HepG2 (cell line): ENCODE measurements at regions not wholly inside any gene's neighbourhood (a gene's known extent, or its start where the extent isn't known, plus 50 kb on each side); places are given as distances from the start of the nearest gene placed in this dataset.

ENCODE experiments used
- ATAC-seq: fragments of 200-7000 bp; cut with Tn5 transposase; 3 replicates; pipeline ENCODE4 v1.9.1; 2020; ENCODE audit warnings: mild to moderate bottlenecking, moderate library complexity
- BruUV-seq: library from RNA; stranded (reverse); fragments of 400-500 nt; replicated peaks from 2 replicates; lab custom pipeline; 2021; lab: Mats Ljungman, UMichigan
- CTCF ChIA-PET: fragments of 300-600 bp; formaldehyde crosslinking; extraction: SDS; loops from one replicate; lab custom pipeline; 2021; ENCODE audit warnings: low total read pairs, inconsistent platforms, low intra/inter-chr PET ratio; lab: Yijun Ruan, JAX
- POLR2A ChIA-PET: fragments of 350-600 bp; sonication (Branson Sonifier 250); formaldehyde crosslinking; loops from one replicate; lab custom pipeline; 2020; ENCODE audit warnings: antibody characterized with exemption, inconsistent platforms; lab: Yijun Ruan, JAX
- DNase-seq: peaks from one replicate; pipeline ENCODE4 v3.0.0-alpha.2; 2015; ENCODE audit warnings: low spot score
- FAIRE-seq: peaks from 3 replicates; lab custom pipeline; 2011; peaks lifted over from hg19 to GRCh38; lab: Jason Lieb, UNC
- H2AFZ ChIP-seq: one replicate; pipeline ENCODE4 v1.6.1; 2011; ENCODE audit warnings: low read length, inconsistent platforms
- H3K27ac ChIP-seq: fragments of 300-600 bp; 3 replicates; pipeline ENCODE4 v1.8.0; 2011; ENCODE audit warnings: mixed run types, mild to moderate bottlenecking, mixed read lengths, low read length, inconsistent platforms; ENCODE audit not compliant: insufficient read depth; ENCODE audit errors: extremely low read length
- H3K27me3 ChIP-seq, 2 experiments: fragments of 200-600 bp in 1 of 2; 2 replicates in 1 of 2; 3 replicates in 1 of 2; pipeline versions ENCODE4 v1.6.0 to v1.8.0; 2011; ENCODE audit warnings: low read length in 2 of 2, mild to moderate bottlenecking in 2 of 2, moderate library complexity in 2 of 2, inconsistent platforms in 1 of 2; ENCODE audit not compliant: insufficient read depth in 2 of 2, control insufficient read depth in 1 of 2
- H3K36me3 ChIP-seq, 2 experiments: fragments of 200-600 bp in 1 of 2; replicated peaks in 1 of 2; 2 replicates in 1 of 2; 3 replicates in 1 of 2; pipeline versions ENCODE4 v1.5.1 to v1.8.0; 2011; ENCODE audit warnings: low read length in 2 of 2, inconsistent platforms in 1 of 2; ENCODE audit not compliant: insufficient read depth in 2 of 2, control insufficient read depth in 1 of 2
- H3K4me1 ChIP-seq: 2 replicates; pipeline ENCODE4 v1.5.1; 2012; ENCODE audit warnings: low read length, inconsistent platforms; ENCODE audit not compliant: insufficient read depth
- H3K4me2 ChIP-seq: 2 replicates; pipeline ENCODE4 v1.6.0; 2011; ENCODE audit warnings: low read depth, low read length, inconsistent platforms
- H3K4me3 ChIP-seq, 3 experiments: fragments of 200-600 bp in 1 of 3; sonication (generic), shearing (Covaris generic) in 1 of 3; replicated peaks in 1 of 3; 2 replicates each; pipeline ENCODE4 v1.5.1; 2011 to 2016; ENCODE audit warnings: low read length in 3 of 3, inconsistent platforms in 2 of 3, low read depth in 2 of 3, mild to moderate bottlenecking in 2 of 3, control low read depth in 1 of 3, mixed read lengths in 1 of 3; ENCODE audit not compliant: insufficient read depth in 1 of 3
- H3K79me2 ChIP-seq: one replicate; pipeline ENCODE4 v1.6.1; 2011; ENCODE audit warnings: low read length, inconsistent platforms; ENCODE audit not compliant: insufficient read depth
- H3K9ac ChIP-seq: 2 replicates; pipeline ENCODE4 v1.6.0; 2011; ENCODE audit warnings: mild to moderate bottlenecking, low read depth, low read length, inconsistent platforms; ENCODE audit not compliant: insufficient read depth
- H3K9me3 ChIP-seq: 2 replicates; pipeline ENCODE4 v1.5.1; 2012; ENCODE audit warnings: mild to moderate bottlenecking, low read length
- H4K20me1 ChIP-seq: 2 replicates; pipeline ENCODE4 v1.6.0; 2011; ENCODE audit warnings: inconsistent platforms, mild to moderate bottlenecking, low read length, moderate library complexity; ENCODE audit not compliant: insufficient read depth
- HDAC1 ChIP-seq: sonication (generic); formaldehyde crosslinking; IDR thresholded peaks from 2 replicates; pipeline ENCODE4 v1.5.1; 2020; ENCODE audit warnings: mild to moderate bottlenecking, missing genetic modification reagents
- HOXA7 ChIP-seq: sonication (generic); formaldehyde crosslinking; IDR thresholded peaks from 2 replicates; pipeline ENCODE4 v1.8.1; 2022; ENCODE audit warnings: mild to moderate bottlenecking, missing genetic modification reagents, moderate library complexity
- SAP130 ChIP-seq: IDR thresholded peaks from 2 replicates; pipeline ENCODE4 v1.6.1; 2016; ENCODE audit warnings: low read depth
- TCF7L2 ChIP-seq: IDR thresholded peaks from 2 replicates; pipeline ENCODE4 v1.6.1; 2011; ENCODE audit warnings: mild to moderate bottlenecking, low read depth, low read length, moderate library complexity
- ZMAT3 ChIP-seq: sonication (generic); formaldehyde crosslinking; conservative IDR thresholded peaks from 2 replicates; pipeline ENCODE4 v1.7.0; 2021; ENCODE audit warnings: missing genetic modification reagents
- ZNF331 ChIP-seq: sonication (generic); formaldehyde crosslinking; IDR thresholded peaks from 2 replicates; pipeline ENCODE4 v1.4.0; 2020; ENCODE audit warnings: missing genetic modification reagents
- ZNF7 ChIP-seq: IDR thresholded peaks from 2 replicates; pipeline ENCODE4 v1.6.1; 2016; ENCODE audit warnings: missing biosample characterization, missing genetic modification reagents
- ZNF780A ChIP-seq: sonication (generic); formaldehyde crosslinking; IDR thresholded peaks from 2 replicates; pipeline ENCODE4 v1.8.0; 2022; ENCODE audit warnings: mild to moderate bottlenecking, missing genetic modification reagents, moderate library complexity
- WGBS: methylation state at CpG from one replicate; pipeline ENCODE4 v1.1.6; 2017; ENCODE audit warnings: low lambda C conversion rate; 5-methylcytosine and 5-hydroxymethylcytosine counted together
- in situ Hi-C: cut with HindIII; loops from 2 replicates; pipeline ENCODE4 v1.10.0; 2017; ENCODE audit warnings: low pct_unique_long_range_greater_than_20kb; ENCODE audit not compliant: extremely low pct_ligation_motif_present
- intact Hi-C: fragments of 100-400 bp; cut with micrococcal nuclease; formaldehyde crosslinking; loops from one replicate; pipeline ENCODE4 v1.10.0; 2022; ENCODE audit not compliant: unreplicated experiment
- TF ChIP-seq, protein P1 (sequence below): fragments of 450-650 bp; IDR thresholded peaks from 2 replicates; pipeline ENCODE4 v1.6.1; 2016

DNA sequence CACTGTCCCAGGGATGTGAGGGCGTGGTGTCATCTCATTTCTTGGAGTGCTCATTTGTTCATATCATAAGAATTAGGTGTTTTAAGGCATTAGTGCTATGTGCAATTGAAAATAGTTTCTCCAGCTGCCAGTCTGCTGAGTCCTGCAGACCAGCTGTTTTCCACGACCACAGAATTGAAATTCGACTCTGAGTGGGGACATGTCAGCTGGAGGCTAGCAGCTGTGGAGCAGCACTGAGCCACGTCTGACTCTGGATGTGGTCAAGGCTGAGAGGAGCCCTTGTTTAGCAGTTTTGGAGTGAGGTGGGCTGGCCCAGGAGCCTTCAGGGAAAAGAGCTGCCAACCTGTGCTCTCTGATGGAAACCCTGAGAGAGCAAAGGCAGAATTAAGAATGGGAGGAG, 156.3 kb upstream of the GRB10 start (continued):
- no peak for TF ChIP-seq SAP130 (CRISPR knock-in tag)
- TF ChIP-seq HDAC1 (CRISPR knock-in tag) = no peak
- no peak for TF ChIP-seq HOXA7
- no peak for TF ChIP-seq ZNF7
- no peak for TF ChIP-seq TCF7L2
- TF ChIP-seq ZMAT3 = no peak
- no peak for TF ChIP-seq ZNF331

- H3K4me1 ChIP-seq = no peaks in the 10 kb centered on the region
- ATAC-seq = no peak
Measured at GRCh38 chr7:50937727-50938126, 155.0 kb upstream of the GRB10 start.

More at GRCh38 chr7:50937727-50938126, 155.0 kb upstream of the GRB10 start:
- no TSS peak for BruUV-seq
- no peak overlapping the region for H3K4me3 ChIP-seq
- in situ Hi-C loops = no loop called here
- TF ChIP-seq ZNF780A (CRISPR knock-in tag) = no peak
- TF ChIP-seq, protein P1, sequence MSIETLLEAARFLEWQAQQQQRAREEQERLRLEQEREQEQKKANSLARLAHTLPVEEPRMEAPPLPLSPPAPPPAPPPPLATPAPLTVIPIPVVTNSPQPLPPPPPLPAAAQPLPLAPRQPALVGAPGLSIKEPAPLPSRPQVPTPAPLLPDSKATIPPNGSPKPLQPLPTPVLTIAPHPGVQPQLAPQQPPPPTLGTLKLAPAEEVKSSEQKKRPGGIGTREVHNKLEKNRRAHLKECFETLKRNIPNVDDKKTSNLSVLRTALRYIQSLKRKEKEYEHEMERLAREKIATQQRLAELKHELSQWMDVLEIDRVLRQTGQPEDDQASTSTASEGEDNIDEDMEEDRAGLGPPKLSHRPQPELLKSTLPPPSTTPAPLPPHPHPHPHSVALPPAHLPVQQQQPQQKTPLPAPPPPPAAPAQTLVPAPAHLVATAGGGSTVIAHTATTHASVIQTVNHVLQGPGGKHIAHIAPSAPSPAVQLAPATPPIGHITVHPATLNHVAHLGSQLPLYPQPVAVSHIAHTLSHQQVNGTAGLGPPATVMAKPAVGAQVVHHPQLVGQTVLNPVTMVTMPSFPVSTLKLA = peak; percentile 53
- H3K27ac ChIP-seq = no peak overlapping the region
- no peak overlapping the region for H3K9ac ChIP-seq
- DNase-seq (no peak), FAIRE-seq (no peak)
- WGBS = 0% methylated on average over 2 of the region's 2 CpGs
- H3K36me3 ChIP-seq = no peaks in the 10 kb centered on the region
- no peaks in the 10 kb centered on the region for H3K79me2 ChIP-seq
- intact Hi-C loops = no loop called here
- no peaks in the 10 kb centered on the region for H3K9me3 ChIP-seq
- ChIA-PET POLR2A (no interaction called here), CTCF (no interaction called here)
- no peaks in the 10 kb centered on the region for H3K27me3 ChIP-seq
- H4K20me1 ChIP-seq = no peaks in the 10 kb centered on the region
- H2AFZ ChIP-seq = no peak overlapping the region
- H3K4me2 ChIP-seq = no peak overlapping the region
